ENCODE measurements at regions not wholly inside any gene's neighbourhood (a gene's known extent, or its start where the extent isn't known, plus 50 kb on each side); places are given as distances from the start of the nearest gene placed in this dataset.

DNA sequence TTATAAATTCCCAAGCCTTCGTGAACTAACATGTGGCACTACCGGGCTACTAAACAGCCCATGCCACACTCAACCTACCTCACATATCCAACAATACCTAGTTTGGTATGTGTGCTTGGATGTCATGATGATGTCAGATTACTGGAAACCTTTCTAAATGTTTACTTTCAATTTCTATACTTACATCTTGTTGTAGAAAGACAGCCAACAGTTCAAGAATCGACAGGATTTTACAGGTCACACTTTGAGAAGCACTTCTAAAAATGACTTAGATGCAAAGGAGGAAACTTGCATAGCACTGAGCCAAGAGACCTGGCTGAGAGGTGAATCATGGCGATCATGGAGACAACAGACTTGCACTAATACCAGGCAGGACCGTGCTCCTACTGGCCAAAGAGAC lies 209.9 kb downstream of the COL4A1 start:
- no peak for TF ChIP-seq POLR2AphosphoS5 (IDR thresholded peaks at IDR 0.05)
- TF ChIP-seq CTCF (IDR thresholded peaks at IDR 0.05), result no peak
- no peak for TF ChIP-seq POLR2A (IDR thresholded peaks at IDR 0.05)
